Activated T-helper 17 cell treated with anti-CD3 and anti-CD28 coated beads, Interleukin-2, amount 50 U/mL, for 72 hours (primary cell): ENCODE measurements at regions not wholly inside any gene's neighbourhood (a gene's known extent, or its start where the extent isn't known, plus 50 kb on each side); places are given as distances from the start of the nearest gene placed in this dataset.

Experiments
- ATAC-seq: fragments of 150-1000 bp; cut with Tn5 transposase; replicated peaks from 2 replicates; pipeline ENCODE4 v1.10.0; 2021; ENCODE audit warnings: mild to moderate bottlenecking, moderate library complexity
- H3K27ac Mint-ChIP-seq: one replicate; pipeline ENCODE4 v1.8.0; 2022; ENCODE audit warnings: mixed read lengths
- H3K27me3 Mint-ChIP-seq: one replicate; pipeline ENCODE4 v1.8.0; 2022; ENCODE audit warnings: mixed read lengths
- H3K36me3 Mint-ChIP-seq: one replicate; pipeline ENCODE4 v1.8.0; 2022; ENCODE audit warnings: low read depth, mild to moderate bottlenecking, mixed read lengths
- H3K4me1 Mint-ChIP-seq: one replicate; pipeline ENCODE4 v1.8.0; 2022; ENCODE audit warnings: mixed read lengths
- H3K4me3 Mint-ChIP-seq: one replicate; pipeline ENCODE4 v1.8.0; 2022; ENCODE audit warnings: mild to moderate bottlenecking, mixed read lengths
- H3K9me3 Mint-ChIP-seq: one replicate; pipeline ENCODE4 v1.8.0; 2022; ENCODE audit warnings: mixed read lengths

GRCh38 chr10:28845009-28845682 lies 167.8 kb downstream of the BAMBI start:
- H3K4me3 Mint-ChIP-seq: no peak overlapping the region
- H3K27me3 Mint-ChIP-seq: peaks cover 8% of the 10 kb centered on the region
- H3K9me3 Mint-ChIP-seq: no peaks in the 10 kb centered on the region
- no peaks in the 10 kb centered on the region for H3K36me3 Mint-ChIP-seq
- no peaks in the 10 kb centered on the region for H3K4me1 Mint-ChIP-seq
- ATAC-seq: no peak
- H3K27ac Mint-ChIP-seq: no peak overlapping the region

DNA sequence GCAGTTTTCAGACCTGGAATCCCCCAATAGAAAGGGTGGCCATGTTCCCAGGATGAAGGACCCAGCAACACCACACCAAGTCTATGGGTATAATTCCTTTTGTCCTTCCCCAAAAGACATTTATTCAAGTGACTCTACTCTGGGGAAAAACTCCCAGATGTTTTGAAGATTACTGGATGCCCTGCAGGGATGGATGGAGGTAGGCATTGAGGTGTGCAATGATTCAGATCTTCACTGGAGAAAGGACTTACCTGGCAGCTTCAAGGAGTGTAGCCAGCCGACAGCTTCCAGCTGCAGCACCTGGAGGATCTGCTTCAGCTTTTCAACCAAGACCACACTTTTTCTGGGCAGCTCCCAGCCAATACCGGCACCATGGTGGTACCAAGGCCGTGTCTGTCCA lies 172.0 kb downstream of the BAMBI start:
- H3K36me3 Mint-ChIP-seq: no peaks in the 10 kb centered on the region
- ATAC-seq: no peak
- H3K27me3 Mint-ChIP-seq: peaks cover 23% of the 10 kb centered on the region
- H3K4me1 Mint-ChIP-seq: no peaks in the 10 kb centered on the region
- H3K9me3 Mint-ChIP-seq: no peaks in the 10 kb centered on the region
- H3K4me3 Mint-ChIP-seq: no peak overlapping the region
- H3K27ac Mint-ChIP-seq: no peak overlapping the region

DNA sequence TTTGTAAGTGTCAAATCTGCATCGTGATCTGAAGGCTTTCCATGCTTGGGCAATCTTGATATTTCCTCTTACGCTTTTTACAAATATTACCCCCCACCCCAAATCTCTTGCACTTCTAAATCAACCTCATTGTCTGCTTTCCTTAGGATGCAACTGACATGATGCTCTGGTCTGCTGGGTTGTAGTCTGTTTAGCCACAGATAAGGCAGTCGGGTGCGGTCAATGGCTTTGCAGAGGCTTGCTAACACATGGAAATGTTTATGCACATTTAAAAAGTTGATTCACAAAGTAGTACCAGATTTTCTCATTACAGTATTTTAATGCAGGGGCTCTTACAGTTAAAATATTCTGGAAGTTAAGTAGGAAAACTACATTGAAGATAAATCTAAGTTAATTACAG lies 172.5 kb downstream of the BAMBI start:
- Mint-ChIP-seq H3K27me3 (peaks cover 23% of the 10 kb centered on the region), H3K9me3 (no peaks in the 10 kb centered on the region), H3K4me3 (no peak overlapping the region), H3K36me3 (no peaks in the 10 kb centered on the region), H3K27ac (no peak overlapping the region), H3K4me1 (no peaks in the 10 kb centered on the region)
- ATAC-seq: no peak

- Mint-ChIP-seq H3K27me3 (peaks cover 23% of the 10 kb centered on the region), H3K27ac (no peak overlapping the region), H3K9me3 (no peaks in the 10 kb centered on the region), H3K36me3 (no peaks in the 10 kb centered on the region), H3K4me3 (no peak overlapping the region), H3K4me1 (no peaks in the 10 kb centered on the region)
- ATAC-seq: no peak
Measured at GRCh38 chr10:28850784-28851183, 173.5 kb downstream of the BAMBI start.

- no peak for ATAC-seq
- no peaks in the 10 kb centered on the region for H3K36me3 Mint-ChIP-seq
- H3K4me3 Mint-ChIP-seq: no peak overlapping the region
- H3K27me3 Mint-ChIP-seq: peaks cover 27% of the 10 kb centered on the region
- no peak overlapping the region for H3K27ac Mint-ChIP-seq
- H3K9me3 Mint-ChIP-seq: no peaks in the 10 kb centered on the region
- no peaks in the 10 kb centered on the region for H3K4me1 Mint-ChIP-seq
Measured at GRCh38 chr10:28853195-28853594, 175.9 kb downstream of the BAMBI start.

GRCh38 chr10:28857164-28857563 lies 179.8 kb downstream of the BAMBI start:
- Mint-ChIP-seq H3K4me1 (no peaks in the 10 kb centered on the region), H3K27me3 (peaks cover 28% of the 10 kb centered on the region), H3K36me3 (no peaks in the 10 kb centered on the region), H3K27ac (no peak overlapping the region), H3K4me3 (no peak overlapping the region), H3K9me3 (no peaks in the 10 kb centered on the region)
- ATAC-seq: no peak

GRCh38 chr10:28858646-28859045 lies 181.3 kb downstream of the BAMBI start:
- no peaks in the 10 kb centered on the region for H3K4me1 Mint-ChIP-seq
- no peak for ATAC-seq
- no peak overlapping the region for H3K4me3 Mint-ChIP-seq
- peaks cover 21% of the 10 kb centered on the region for H3K27me3 Mint-ChIP-seq
- H3K27ac Mint-ChIP-seq: no peak overlapping the region
- H3K9me3 Mint-ChIP-seq: no peaks in the 10 kb centered on the region
- H3K36me3 Mint-ChIP-seq: no peaks in the 10 kb centered on the region

- Mint-ChIP-seq H3K4me1 (no peaks in the 10 kb centered on the region), H3K27me3 (peaks cover 21% of the 10 kb centered on the region), H3K4me3 (no peak overlapping the region), H3K36me3 (no peaks in the 10 kb centered on the region), H3K27ac (no peak overlapping the region), H3K9me3 (no peaks in the 10 kb centered on the region)
- ATAC-seq: no peak
Measured at GRCh38 chr10:28859791-28860190, 182.5 kb downstream of the BAMBI start.

GRCh38 chr10:28862219-28862618 lies 184.9 kb downstream of the BAMBI start:
- H3K27ac Mint-ChIP-seq: no peak overlapping the region
- H3K9me3 Mint-ChIP-seq: no peaks in the 10 kb centered on the region
- H3K4me3 Mint-ChIP-seq: no peak overlapping the region
- ATAC-seq: no peak
- H3K27me3 Mint-ChIP-seq: peaks cover 20% of the 10 kb centered on the region
- H3K36me3 Mint-ChIP-seq: no peaks in the 10 kb centered on the region
- H3K4me1 Mint-ChIP-seq: no peaks in the 10 kb centered on the region

DNA sequence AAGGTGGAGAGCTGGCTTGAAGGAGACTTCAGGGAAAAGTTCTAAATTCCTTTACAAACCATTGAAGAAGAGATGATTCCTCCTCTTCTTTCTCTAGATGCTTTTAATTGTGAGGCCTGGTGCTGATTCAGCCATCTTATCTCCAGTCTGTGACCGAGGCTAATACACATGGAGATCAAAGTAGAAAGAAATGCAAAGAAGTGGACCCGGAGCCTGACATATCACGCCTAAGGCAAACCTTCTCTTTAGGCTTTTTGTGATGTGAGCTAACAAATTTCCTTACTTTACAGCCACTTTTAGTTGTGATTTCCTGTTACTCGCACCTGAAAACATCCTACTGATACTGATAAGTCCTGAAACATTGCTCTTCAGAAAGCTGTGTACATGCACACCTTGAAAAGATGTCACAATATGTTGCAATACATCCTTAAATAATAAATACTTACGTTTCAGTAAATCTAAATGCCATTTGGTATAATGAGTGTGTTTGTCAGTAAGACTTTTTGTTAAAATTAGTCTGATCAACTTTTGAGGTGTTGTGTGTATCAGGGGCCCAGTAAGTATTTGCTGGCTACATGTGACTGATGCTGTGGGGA lies 192.4 kb downstream of the BAMBI start:
- H3K9me3 Mint-ChIP-seq: no peaks in the 10 kb centered on the region
- H3K4me1 Mint-ChIP-seq: no peaks in the 10 kb centered on the region
- no peaks in the 10 kb centered on the region for H3K27me3 Mint-ChIP-seq
- no peak for ATAC-seq
- no peak overlapping the region for H3K4me3 Mint-ChIP-seq
- H3K36me3 Mint-ChIP-seq: no peaks in the 10 kb centered on the region
- no peak overlapping the region for H3K27ac Mint-ChIP-seq

GRCh38 chr10:28871665-28872064 lies 194.3 kb downstream of the BAMBI start:
- Mint-ChIP-seq H3K9me3 (no peaks in the 10 kb centered on the region), H3K4me3 (no peak overlapping the region), H3K27me3 (peaks cover 4% of the 10 kb centered on the region), H3K4me1 (no peaks in the 10 kb centered on the region), H3K27ac (no peak overlapping the region), H3K36me3 (no peaks in the 10 kb centered on the region)
- no peak for ATAC-seq

GRCh38 chr10:28872587-28873165 lies 195.4 kb downstream of the BAMBI start:
- Mint-ChIP-seq H3K4me3 (no peak overlapping the region), H3K27me3 (peaks cover 4% of the 10 kb centered on the region), H3K27ac (no peak overlapping the region), H3K36me3 (no peaks in the 10 kb centered on the region), H3K9me3 (no peaks in the 10 kb centered on the region), H3K4me1 (no peaks in the 10 kb centered on the region)
- no peak for ATAC-seq

DNA sequence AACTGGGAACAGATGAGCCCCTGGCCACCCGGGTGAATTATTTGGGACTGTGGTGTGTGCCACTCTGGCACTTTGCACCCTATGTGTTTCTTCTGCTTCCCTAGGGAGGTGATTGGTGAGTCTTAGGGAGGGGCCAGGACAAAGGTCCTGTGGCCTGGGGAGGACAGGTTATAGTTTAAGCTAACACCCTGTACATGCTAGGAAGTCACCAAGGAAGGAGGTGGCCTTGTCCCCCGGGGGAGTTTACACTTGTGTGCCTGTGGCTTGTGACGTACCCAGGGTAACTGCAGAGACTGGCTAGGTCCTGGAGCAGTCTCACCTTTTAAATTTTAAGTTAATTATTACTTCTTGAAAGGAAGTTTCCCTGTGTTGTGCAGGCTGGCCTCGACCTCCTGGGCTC lies 196.2 kb downstream of the BAMBI start:
- ATAC-seq: no peak
- Mint-ChIP-seq H3K9me3 (no peaks in the 10 kb centered on the region), H3K4me1 (no peaks in the 10 kb centered on the region), H3K27me3 (peaks cover 12% of the 10 kb centered on the region), H3K36me3 (no peaks in the 10 kb centered on the region), H3K4me3 (no peak overlapping the region), H3K27ac (no peak overlapping the region)

DNA sequence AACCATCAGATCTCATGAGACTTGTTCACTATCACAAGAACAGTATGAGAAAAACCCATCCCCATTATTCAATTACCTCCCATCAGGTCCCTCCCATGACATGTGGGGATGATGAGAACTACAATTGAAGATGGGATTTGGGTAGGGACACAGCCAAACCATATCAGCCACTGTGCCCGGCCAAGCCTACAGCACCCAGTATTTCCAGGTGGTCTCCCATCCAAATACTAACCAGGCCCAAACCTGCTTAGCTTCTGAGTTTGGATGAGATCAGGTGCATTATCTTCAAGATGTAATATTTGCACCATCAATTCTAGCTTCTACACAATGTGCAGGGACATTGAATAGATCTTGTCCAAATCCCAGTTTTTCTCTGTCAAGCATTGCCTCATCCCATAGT lies 196.9 kb downstream of the BAMBI start:
- no peaks in the 10 kb centered on the region for H3K9me3 Mint-ChIP-seq
- H3K27ac Mint-ChIP-seq: no peak overlapping the region
- H3K27me3 Mint-ChIP-seq: peaks cover 12% of the 10 kb centered on the region
- H3K4me1 Mint-ChIP-seq: no peaks in the 10 kb centered on the region
- H3K36me3 Mint-ChIP-seq: no peaks in the 10 kb centered on the region
- no peak for ATAC-seq
- no peak overlapping the region for H3K4me3 Mint-ChIP-seq

- no peak for ATAC-seq
- Mint-ChIP-seq H3K9me3 (no peaks in the 10 kb centered on the region), H3K36me3 (no peaks in the 10 kb centered on the region), H3K27me3 (peaks cover 12% of the 10 kb centered on the region), H3K4me1 (no peaks in the 10 kb centered on the region), H3K27ac (no peak overlapping the region), H3K4me3 (no peak overlapping the region)
Measured at GRCh38 chr10:28875549-28876081, 198.3 kb downstream of the BAMBI start.
